ENCODE measurements at regions not wholly inside any gene's neighbourhood (a gene's known extent, or its start where the extent isn't known, plus 50 kb on each side); places are given as distances from the start of the nearest gene placed in this dataset.

DNA sequence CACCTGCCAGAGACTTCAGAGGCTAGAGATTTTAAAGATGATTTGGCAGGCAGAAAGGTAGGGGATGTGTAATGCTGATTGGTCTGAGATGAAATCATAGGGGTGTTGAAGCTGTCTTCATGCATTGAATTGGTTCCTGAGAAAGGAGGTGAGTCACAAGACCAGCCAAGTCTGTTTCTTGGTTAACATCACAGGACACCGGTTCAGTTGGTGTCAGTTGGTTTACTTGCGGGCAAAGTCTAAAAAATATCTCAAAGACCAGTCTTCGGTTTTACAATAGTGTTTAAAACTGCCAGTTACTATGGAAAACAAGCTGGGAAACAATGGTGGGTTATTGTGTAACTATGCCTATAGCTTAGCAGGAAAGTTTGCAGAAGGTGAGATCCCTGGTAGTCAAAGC lies 305.9 kb downstream of the BARHL2 start:
- H3K4me3 ChIP-seq (replicated peaks; ENCODE audit: low read depth, low read length), result no peak overlapping the region
- no peak for TF ChIP-seq CTCF (IDR thresholded peaks at IDR 0.05; ENCODE audit: low read depth, low read length, missing control alignments)
- no peak for DNase-seq (ENCODE audit: extremely low read depth, low read depth)

GRCh38 chr1:90407737-90408136 lies 309.4 kb downstream of the BARHL2 start:
- no peak for TF ChIP-seq CTCF (IDR thresholded peaks at IDR 0.05; ENCODE audit: low read depth, low read length, missing control alignments)

DNA sequence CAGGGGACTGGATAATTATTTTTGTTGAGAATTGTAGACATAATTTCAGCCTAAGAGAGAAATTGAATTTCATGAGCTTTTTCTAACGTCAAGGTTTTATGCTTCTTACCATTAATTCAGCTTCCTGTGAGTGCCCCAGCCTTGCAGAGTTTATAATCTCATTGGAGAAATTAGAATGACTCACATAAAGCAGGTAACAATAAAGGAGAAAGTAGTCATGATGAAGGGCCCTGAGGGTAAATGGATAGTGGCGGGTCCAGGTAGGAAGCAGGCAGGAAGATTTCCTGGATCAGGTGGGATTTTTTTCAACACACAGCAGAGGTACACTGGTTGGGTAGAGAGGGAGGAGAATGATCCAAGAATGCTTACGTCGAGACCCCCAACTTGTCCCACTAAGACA lies 311.4 kb downstream of the BARHL2 start:
- no peak for TF ChIP-seq CTCF (IDR thresholded peaks at IDR 0.05; ENCODE audit: low read depth, low read length, missing control alignments)
- no peak overlapping the region for H3K4me3 ChIP-seq (replicated peaks; ENCODE audit: low read depth, low read length)
- no peak for DNase-seq (ENCODE audit: extremely low read depth, low read depth)

More at GRCh38 chr1:90407737-90408136, 309.4 kb downstream of the BARHL2 start:
- no peak for DNase-seq (ENCODE audit: extremely low read depth, low read depth)
- H3K4me3 ChIP-seq (replicated peaks; ENCODE audit: low read depth, low read length), result no peak overlapping the region

DNA sequence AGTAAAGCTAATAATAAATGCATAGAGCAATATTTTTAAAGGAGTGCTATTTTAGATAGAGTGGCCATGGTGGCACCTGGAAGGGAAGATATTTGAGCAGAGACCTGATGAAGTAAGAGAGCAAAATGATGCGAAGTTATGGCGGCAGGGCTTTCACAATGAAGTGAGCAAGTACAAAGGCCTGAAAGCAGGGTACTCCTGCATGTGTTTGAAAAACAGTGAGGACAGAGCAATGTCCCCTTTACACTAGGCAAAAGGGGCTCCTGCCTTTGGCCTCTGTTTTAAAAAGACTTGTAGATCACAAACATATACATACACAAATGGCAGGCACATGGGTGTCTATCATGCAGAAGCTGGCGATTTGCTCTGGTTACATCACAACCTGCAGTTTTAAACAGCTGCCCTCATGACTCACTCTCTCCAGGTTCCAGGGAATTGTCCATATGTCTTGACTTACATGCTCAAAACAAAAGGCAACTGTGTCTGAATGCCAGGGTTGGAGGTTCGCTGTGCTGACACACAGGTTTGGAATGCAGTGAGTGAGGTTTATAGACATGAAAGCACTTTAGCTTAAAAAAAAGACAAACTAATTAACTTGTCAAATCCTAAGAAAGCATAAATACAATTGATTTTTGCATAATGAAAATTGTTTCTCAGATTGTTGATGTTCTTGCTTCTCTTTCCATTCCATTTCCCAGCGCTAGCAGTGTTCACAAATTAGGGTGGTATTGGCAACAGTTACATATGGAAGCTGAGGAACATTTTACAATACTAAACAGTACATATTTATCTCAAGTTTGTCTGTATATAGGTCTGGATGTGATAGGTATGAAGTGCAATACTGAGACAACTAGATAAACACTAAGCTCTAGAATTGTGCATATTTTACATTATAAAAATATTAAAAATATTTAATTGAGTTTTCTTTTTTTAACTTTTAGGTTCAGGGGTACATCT lies 313.9 kb downstream of the BARHL2 start:
- no peak for TF ChIP-seq CTCF (IDR thresholded peaks at IDR 0.05; ENCODE audit: low read depth, low read length, missing control alignments)
- DNase-seq (ENCODE audit: extremely low read depth, low read depth), result peak; percentile 84
- H3K4me3 ChIP-seq (replicated peaks; ENCODE audit: low read depth, low read length), result no peak overlapping the region

DNA sequence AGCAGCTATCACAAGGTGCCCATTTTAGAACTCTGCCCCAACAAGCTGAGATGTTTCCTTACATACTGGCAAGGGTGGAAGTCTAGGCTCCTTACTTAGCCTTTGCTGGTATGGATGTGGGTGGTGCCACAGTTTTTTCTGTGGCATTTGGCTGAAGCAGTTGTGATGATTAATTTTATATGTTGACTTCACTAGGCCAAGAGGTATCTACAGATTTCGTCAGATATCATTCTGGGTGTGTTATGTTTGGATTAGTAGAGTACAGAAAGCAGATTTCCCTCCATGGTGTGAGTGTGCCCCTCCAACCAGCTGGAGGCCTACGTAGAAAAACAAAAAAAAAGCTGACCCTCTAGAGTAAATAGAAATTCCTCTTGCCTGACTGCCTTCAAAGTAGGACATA lies 317.0 kb downstream of the BARHL2 start:
- H3K4me3 ChIP-seq (replicated peaks; ENCODE audit: low read depth, low read length), result no peak overlapping the region
- DNase-seq (ENCODE audit: extremely low read depth, low read depth), result no peak
- TF ChIP-seq CTCF (IDR thresholded peaks at IDR 0.05; ENCODE audit: low read depth, low read length, missing control alignments), result no peak

DNA sequence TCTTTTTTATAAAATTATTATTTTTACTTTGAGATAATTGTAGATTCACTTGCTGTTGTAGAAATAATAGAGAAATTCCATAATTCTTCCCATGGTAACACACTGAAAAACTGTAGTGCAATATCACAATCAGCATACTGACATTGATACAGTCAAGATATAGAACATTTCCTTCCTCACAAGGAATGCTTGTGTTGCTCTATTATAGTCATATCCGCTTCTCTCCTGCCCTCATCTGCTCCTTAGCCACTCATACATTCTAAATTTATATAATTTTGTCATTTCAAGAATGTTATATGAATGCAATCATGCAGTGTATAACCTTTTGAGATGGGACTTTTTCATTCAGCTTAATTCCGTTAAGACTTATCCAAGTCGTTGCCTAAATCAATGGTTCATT lies 320.2 kb downstream of the BARHL2 start:
- TF ChIP-seq CTCF (IDR thresholded peaks at IDR 0.05; ENCODE audit: low read depth, low read length, missing control alignments), result no peak
- no peak overlapping the region for H3K4me3 ChIP-seq (replicated peaks; ENCODE audit: low read depth, low read length)
- DNase-seq (ENCODE audit: extremely low read depth, low read depth), result no peak

Data from HFF-Myc (cell line).